Ascending aorta (tissue), 2 donors: ENCODE measurements at regions not wholly inside any gene's neighbourhood (a gene's known extent, or its start where the extent isn't known, plus 50 kb on each side); places are given as distances from the start of the nearest gene placed in this dataset.
"Not testable (repeated sequence)": the region's sequence is repeated elsewhere in the genome, so short reads cannot be mapped to it uniquely, and the experiment has no call there.

ENCODE experiments used
- DNase-seq, 2 donors: peaks; one replicate each; pipeline ENCODE4 v3.0.0-alpha.2; 2019; ENCODE audit warnings: low spot score in 2 of 2
- H3K27ac ChIP-seq, 2 donors: fragments of 200-600 bp; sonication (generic); one replicate each; pipeline ENCODE4 v1.5.1; 2016 to 2017; ENCODE audit warnings: mild to moderate bottlenecking in 1 of 2
- H3K27me3 ChIP-seq: fragments of 200-600 bp; sonication (generic); one replicate; pipeline ENCODE4 v1.5.1; 2017
- H3K36me3 ChIP-seq, 2 donors: fragments of 200-600 bp; sonication (generic); one replicate each; pipeline ENCODE4 v1.5.1; 2016
- H3K4me1 ChIP-seq, 2 donors: fragments of 200-600 bp; sonication (generic); one replicate each; pipeline ENCODE4 v1.5.1; 2016 to 2017; ENCODE audit warnings: mild to moderate bottlenecking in 1 of 2
- H3K4me3 ChIP-seq, 2 donors: fragments of 200-600 bp; sonication (generic); one replicate each; pipeline ENCODE4 v1.5.1; 2016 to 2017; ENCODE audit warnings: mild to moderate bottlenecking in 1 of 2
- H3K9me3 ChIP-seq, 2 donors: fragments of 200-600 bp; sonication (generic); one replicate each; pipeline ENCODE4 v1.5.1; 2016
- CTCF ChIP-seq, 3 experiments: fragments of 200-600 bp in 2 of 3; fragments of 450-650 bp in 1 of 3; sonication (generic) in 2 of 3; IDR thresholded peaks; one replicate each; pipeline ENCODE4 v1.5.1; 2016 to 2019; ENCODE audit warnings: antibody characterized with exemption in 3 of 3, mild to moderate bottlenecking in 1 of 3, moderate library complexity in 1 of 3
- intact Hi-C: fragments of 100-400 bp; cut with DNase I; formaldehyde crosslinking; loops from one replicate; pipeline ENCODE4 v1.15.1; 2023

GRCh38 chr5:96189028-96189826, 227.6 kb upstream of the ELL2 start:
- no peak for DNase-seq
- Histone ChIP-seq H3K4me1 (no peaks in the 10 kb centered on the region), H3K9me3 (no peaks in the 10 kb centered on the region), H3K27me3 (no peaks in the 10 kb centered on the region), H3K27ac (no peak overlapping the region), H3K4me3 (no peak overlapping the region), H3K36me3 (no peaks in the 10 kb centered on the region)
- intact Hi-C loops = no loop called here
- TF ChIP-seq CTCF (IDR thresholded peaks at IDR 0.05) = no peak

- DNase-seq = no peak
- intact Hi-C loops = no loop called here
- no peaks in the 10 kb centered on the region for H3K9me3 ChIP-seq
- TF ChIP-seq CTCF (IDR thresholded peaks at IDR 0.05) = no peak
- H3K27me3 ChIP-seq = no peaks in the 10 kb centered on the region
- H3K4me1 ChIP-seq = no peaks in the 10 kb centered on the region
- H3K36me3 ChIP-seq = no peaks in the 10 kb centered on the region
- H3K27ac ChIP-seq = no peak overlapping the region
- no peak overlapping the region for H3K4me3 ChIP-seq
These were observed 225.8 kb upstream of the ELL2 start for GRCh38 chr5:96187309-96188027.

GRCh38 chr5:96184510-96184909, 222.9 kb upstream of the ELL2 start:
- H3K36me3 ChIP-seq, DNase-seq, H3K4me1 ChIP-seq, H3K27ac ChIP-seq, H3K27me3 ChIP-seq, intact Hi-C loops, H3K4me3 ChIP-seq, H3K9me3 ChIP-seq: not testable (repeated sequence)

- H3K4me3 ChIP-seq = no peak overlapping the region
- intact Hi-C loops = no loop called here
- peaks cover 0 to 6% of the 10 kb centered on the region in 2 donors for H3K4me1 ChIP-seq
- no peaks in the 10 kb centered on the region for H3K27me3 ChIP-seq
- DNase-seq = no peak
- no peak for TF ChIP-seq CTCF (IDR thresholded peaks at IDR 0.05)
- H3K27ac ChIP-seq = no peak overlapping the region
- H3K9me3 ChIP-seq = no peaks in the 10 kb centered on the region
- H3K36me3 ChIP-seq = no peaks in the 10 kb centered on the region
These were observed 219.2 kb upstream of the ELL2 start for GRCh38 chr5:96180684-96181435.

- H3K4me3 ChIP-seq = no peak overlapping the region
- H3K27me3 ChIP-seq = no peaks in the 10 kb centered on the region
- intact Hi-C loops = no loop called here
- H3K4me1 ChIP-seq = peaks cover 0 to 6% of the 10 kb centered on the region in 2 donors
- no peaks in the 10 kb centered on the region for H3K9me3 ChIP-seq
- no peak for TF ChIP-seq CTCF (IDR thresholded peaks at IDR 0.05)
- no peaks in the 10 kb centered on the region for H3K36me3 ChIP-seq
- DNase-seq = no peak
- H3K27ac ChIP-seq = no peak overlapping the region
These were observed 215.7 kb upstream of the ELL2 start for GRCh38 chr5:96177303-96177869.
